Activated CD4-positive, alpha-beta T cell treated with anti-CD3 and anti-CD28 coated beads, Interleukin-10, Interleukin-2, amounts not matched to agents 100 ng/mL and 50 ng/mL, durations not matched to agents 16 hours and 8 hours (primary cell): ENCODE measurements at regions not wholly inside any gene's neighbourhood (a gene's known extent, or its start where the extent isn't known, plus 50 kb on each side); places are given as distances from the start of the nearest gene placed in this dataset.
"Not testable (repeated sequence)": the region's sequence is repeated elsewhere in the genome, so short reads cannot be mapped to it uniquely, and the experiment has no call there.

Experiments used
- DNase-seq: peaks from one replicate; pipeline ENCODE4 v3.0.0-alpha.2; 2020

GRCh38 chr3:146746190-146746589 is 141.0 kb upstream of the PLSCR5 start:
- DNase-seq = no peak

GRCh38 chr3:146739203-146739671 is 134.1 kb upstream of the PLSCR5 start:
- DNase-seq = no peak

GRCh38 chr3:146732325-146732724 is 127.2 kb upstream of the PLSCR5 start:
- DNase-seq = no peak

- DNase-seq = no peak
These were observed 110.0 kb upstream of the PLSCR5 start for GRCh38 chr3:146715170-146715569.

DNA sequence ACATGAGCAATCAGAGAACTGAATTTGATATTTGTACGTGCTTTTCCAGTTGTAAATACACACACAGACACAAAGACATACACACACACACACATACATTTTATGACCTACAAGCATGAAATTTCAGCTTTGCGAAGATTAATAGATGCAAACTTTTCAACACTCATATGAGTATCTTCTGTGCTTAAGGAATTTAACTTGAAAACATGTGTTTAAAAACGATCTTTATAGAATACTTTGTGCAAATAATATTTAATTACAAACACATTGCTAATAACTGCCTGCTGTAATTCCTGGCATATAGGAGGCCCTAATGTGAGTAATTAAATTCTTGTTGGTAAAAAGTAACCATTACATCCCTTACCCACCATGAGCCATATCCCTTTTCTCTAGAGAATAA is 107.7 kb upstream of the PLSCR5 start:
- DNase-seq = no peak

GRCh38 chr3:146709969-146710368 is 104.8 kb upstream of the PLSCR5 start:
- DNase-seq = no peak

- peak; percentile 45 for DNase-seq
These were observed 100.1 kb upstream of the PLSCR5 start for GRCh38 chr3:146705225-146705624.

DNA sequence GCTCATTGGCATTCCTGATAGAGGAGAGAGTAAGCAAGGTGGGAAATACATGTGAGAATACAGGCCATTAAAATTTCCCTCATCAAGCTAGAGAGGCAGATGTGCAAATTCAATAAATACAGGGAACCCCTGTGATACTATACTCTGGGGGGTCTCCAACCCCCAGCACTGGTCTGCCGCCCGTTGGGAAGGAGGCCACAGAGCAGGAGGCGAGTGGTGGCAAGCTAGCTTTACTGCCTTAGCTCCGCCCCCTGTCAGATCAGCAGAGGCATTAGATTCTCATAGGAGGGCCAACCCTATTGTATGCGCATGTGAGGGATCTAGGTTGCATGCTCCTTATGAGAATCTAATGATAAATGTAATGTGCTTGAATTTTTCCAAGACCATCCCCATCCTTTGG is 97.1 kb upstream of the PLSCR5 start:
- DNase-seq = no peak

DNA sequence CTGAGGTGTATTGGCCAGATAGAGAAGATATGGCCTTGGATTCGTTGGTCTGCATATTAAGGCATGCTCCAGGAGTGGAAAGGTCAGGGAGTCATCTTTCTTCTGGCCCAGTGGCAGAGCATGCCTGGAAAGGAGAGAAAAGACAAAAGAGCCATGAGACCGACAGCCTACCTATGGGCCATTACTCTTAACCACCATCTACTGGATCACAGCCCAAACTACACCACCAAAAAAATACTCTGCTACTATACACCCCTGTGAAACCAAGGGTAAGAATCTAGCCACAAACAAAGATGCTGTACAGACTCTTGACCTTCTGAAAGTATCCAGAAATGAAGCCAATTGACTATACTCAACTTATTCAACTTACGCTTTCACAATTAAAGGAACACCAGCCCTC is 96.1 kb upstream of the PLSCR5 start:
- no peak for DNase-seq

GRCh38 chr3:146700025-146700424 is 94.9 kb upstream of the PLSCR5 start:
- not testable (repeated sequence) for DNase-seq

- DNase-seq = no peak
These were observed 87.1 kb upstream of the PLSCR5 start for GRCh38 chr3:146692254-146692653.

DNA sequence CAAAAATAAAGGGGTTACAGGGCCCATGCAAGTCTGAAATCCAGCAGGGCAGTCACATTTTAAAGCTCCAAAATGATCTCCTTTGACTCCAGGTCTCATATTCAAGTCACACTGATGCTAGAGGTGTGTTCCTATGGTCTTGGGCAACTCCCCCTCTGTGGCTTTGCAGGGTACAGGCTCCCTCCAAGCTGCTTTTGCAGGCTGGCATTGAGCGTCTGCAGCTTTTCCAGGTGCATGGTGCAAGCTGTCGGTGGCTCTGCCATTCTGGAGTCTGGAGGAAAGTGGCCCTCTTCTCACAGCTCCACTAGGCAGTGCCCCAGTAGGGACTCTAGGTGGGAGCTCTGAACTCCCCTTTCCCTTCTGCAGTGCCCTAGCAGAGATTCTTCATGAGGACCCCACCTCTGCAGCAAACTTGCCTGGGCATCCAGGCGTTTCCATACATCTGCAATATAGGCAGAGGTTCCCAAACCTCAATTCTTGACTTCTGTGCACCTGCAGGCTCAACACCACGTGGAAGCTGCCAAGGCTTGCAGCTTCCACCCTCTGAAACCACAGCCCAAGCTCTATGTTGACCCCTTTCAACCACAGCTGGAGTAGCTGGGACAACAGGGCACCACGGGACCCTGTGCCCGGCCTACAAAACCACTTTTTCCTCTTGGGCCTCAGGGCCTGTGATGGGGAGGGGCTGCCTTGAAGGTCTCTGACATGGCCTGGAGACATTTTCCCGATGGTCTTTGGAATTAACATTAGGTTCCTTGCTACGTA is 80.1 kb upstream of the PLSCR5 start:
- DNase-seq = no peak

DNA sequence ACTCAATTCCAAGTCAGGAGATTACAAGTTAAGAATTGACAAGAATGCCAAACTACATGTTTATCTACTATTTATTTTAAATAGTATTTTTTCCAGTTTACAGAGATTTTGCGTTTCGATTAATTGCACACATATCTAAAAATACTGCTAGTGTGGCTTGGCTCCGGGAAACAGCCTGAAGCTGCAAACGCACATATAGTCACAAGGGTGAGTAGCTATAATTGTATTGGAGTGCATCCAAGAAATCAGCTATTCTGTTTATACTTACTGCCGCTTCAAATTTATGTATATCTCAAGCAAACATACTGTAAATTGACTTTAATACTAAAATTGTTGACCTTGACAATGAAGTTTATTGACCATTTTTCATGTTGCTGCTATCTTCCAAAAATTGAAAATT is 77.0 kb upstream of the PLSCR5 start:
- DNase-seq = no peak

GRCh38 chr3:146680617-146681016 is 75.5 kb upstream of the PLSCR5 start:
- DNase-seq = no peak

- no peak for DNase-seq
These were observed 74.8 kb upstream of the PLSCR5 start for GRCh38 chr3:146679995-146680394.

- DNase-seq = no peak
These were observed 74.0 kb upstream of the PLSCR5 start for GRCh38 chr3:146679191-146679590.

GRCh38 chr3:146672941-146673340 is 67.8 kb upstream of the PLSCR5 start:
- DNase-seq = no peak

GRCh38 chr3:146664403-146664802 is 59.3 kb upstream of the PLSCR5 start:
- DNase-seq = no peak

DNA sequence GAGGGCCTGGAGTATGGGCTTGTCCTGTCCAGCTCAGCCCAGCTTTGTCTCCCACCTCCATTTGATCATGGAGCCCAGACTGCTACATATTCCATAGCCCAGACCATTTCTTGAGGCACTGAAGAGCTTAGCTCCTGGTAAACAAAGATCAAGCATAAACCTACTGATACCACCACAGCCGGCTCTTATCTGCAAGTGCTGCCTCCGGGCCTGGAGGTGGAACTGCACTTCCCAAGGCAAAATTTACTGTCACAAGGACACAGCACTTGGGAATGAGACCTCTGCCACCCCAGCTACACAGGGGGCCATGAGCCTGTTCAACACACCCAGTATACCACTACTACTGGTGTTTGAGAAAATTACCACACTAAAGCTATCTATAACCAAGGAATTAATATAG is 53.7 kb upstream of the PLSCR5 start:
- DNase-seq = no peak

DNA sequence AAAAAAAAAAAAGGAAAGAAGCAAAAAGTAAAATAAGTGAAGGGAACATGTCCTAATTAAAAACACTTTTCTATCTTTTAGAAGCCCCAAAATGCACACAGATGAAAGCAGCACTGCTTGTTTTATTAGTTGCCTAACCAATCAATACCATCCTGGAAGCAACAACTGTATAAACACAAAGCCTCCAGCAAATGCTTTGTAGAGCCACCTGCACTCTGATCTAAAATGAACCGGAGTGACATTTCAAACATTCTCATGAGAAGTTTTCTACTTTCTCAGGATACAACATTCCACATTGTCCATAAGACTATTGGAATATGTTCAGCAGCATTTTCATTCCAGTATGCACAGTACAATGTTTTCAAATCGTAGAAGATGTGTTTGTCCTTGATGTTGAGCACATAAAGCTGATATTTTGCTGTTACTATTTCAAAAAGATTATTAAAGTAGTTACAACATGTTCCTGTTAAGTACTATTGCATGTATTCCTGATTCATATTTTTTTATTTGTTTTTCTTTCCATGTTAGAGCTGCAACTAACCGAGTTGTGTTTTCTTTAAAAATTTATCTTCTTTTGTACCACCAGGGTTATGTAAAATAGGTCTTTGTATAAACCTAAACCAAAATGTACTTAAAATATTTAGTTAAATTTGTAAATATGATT is 50.3 kb upstream of the PLSCR5 start:
- DNase-seq = no peak
